ENCODE measurements at regions not wholly inside any gene's neighbourhood (a gene's known extent, or its start where the extent isn't known, plus 50 kb on each side); places are given as distances from the start of the nearest gene placed in this dataset.

GRCh38 chr15:72933976-72934375 lies 118.3 kb upstream of the NEO1 start:
- no TSS peak for BruUV-seq (replicated peaks)
- POLR2A ChIA-PET = no interaction called here
- Histone ChIP-seq H3K27me3 (replicated peaks; ENCODE audit: control insufficient read depth, insufficient read depth, low read length) (no peaks in the 10 kb centered on the region), H3K36me3 (ENCODE audit: control insufficient read depth, insufficient read depth, low read length) (no peaks in the 10 kb centered on the region), H3K9me3 (no peaks in the 10 kb centered on the region), H3K4me1 (no peaks in the 10 kb centered on the region), H3K4me3 (ENCODE audit: low read depth, low read length) (no peak overlapping the region)
- no peaks in the 10 kb centered on the region for H3K36me3 Mint-ChIP-seq (ENCODE audit: insufficient read depth, unreplicated experiment)
- CTCF ChIA-PET = no interaction called here
- no peak for DNase-seq
- peaks cover 29% of the 10 kb centered on the region for H3K27me3 Mint-ChIP-seq (ENCODE audit: insufficient read depth, unreplicated experiment)
- no peak overlapping the region for H3K4me3 Mint-ChIP-seq (ENCODE audit: unreplicated experiment)
- intact Hi-C loops (cut with micrococcal nuclease; ENCODE audit: unreplicated experiment) = no loop called here
- H3K27ac Mint-ChIP-seq (ENCODE audit: unreplicated experiment) = no peak overlapping the region
- H3K4me1 Mint-ChIP-seq (ENCODE audit: low read depth, unreplicated experiment) = no peaks in the 10 kb centered on the region
- no peak for TF ChIP-seq CTCF (IDR thresholded peaks at IDR 0.05; ENCODE audit: insufficient read depth in 1 of 2, low read depth in 1 of 2, low read length in 1 of 2, severe bottlenecking in 1 of 2, unreplicated experiment in 1 of 2)
- H3K9me3 Mint-ChIP-seq (ENCODE audit: unreplicated experiment) = no peaks in the 10 kb centered on the region

GRCh38 chr15:72932472-72932871 lies 119.8 kb upstream of the NEO1 start:
- Mint-ChIP-seq H3K4me3 (ENCODE audit: unreplicated experiment) (no peak overlapping the region), H3K36me3 (ENCODE audit: insufficient read depth, unreplicated experiment) (no peaks in the 10 kb centered on the region), H3K4me1 (ENCODE audit: low read depth, unreplicated experiment) (no peaks in the 10 kb centered on the region), H3K27me3 (ENCODE audit: insufficient read depth, unreplicated experiment) (peaks cover 29% of the 10 kb centered on the region), H3K9me3 (ENCODE audit: unreplicated experiment) (no peaks in the 10 kb centered on the region), H3K27ac (ENCODE audit: unreplicated experiment) (no peak overlapping the region)
- CTCF ChIA-PET = no interaction called here
- no peak for TF ChIP-seq CTCF (IDR thresholded peaks at IDR 0.05; ENCODE audit: insufficient read depth in 1 of 2, low read depth in 1 of 2, low read length in 1 of 2, severe bottlenecking in 1 of 2, unreplicated experiment in 1 of 2)
- Histone ChIP-seq H3K27me3 (replicated peaks; ENCODE audit: control insufficient read depth, insufficient read depth, low read length) (no peaks in the 10 kb centered on the region), H3K36me3 (ENCODE audit: control insufficient read depth, insufficient read depth, low read length) (no peaks in the 10 kb centered on the region), H3K4me1 (no peaks in the 10 kb centered on the region), H3K9me3 (no peaks in the 10 kb centered on the region), H3K4me3 (ENCODE audit: low read depth, low read length) (no peak overlapping the region)
- intact Hi-C loops (cut with micrococcal nuclease; ENCODE audit: unreplicated experiment) = no loop called here
- BruUV-seq (replicated peaks) = no TSS peak
- POLR2A ChIA-PET = no interaction called here
- no peak for DNase-seq

- Mint-ChIP-seq H3K9me3 (ENCODE audit: unreplicated experiment) (no peaks in the 10 kb centered on the region), H3K4me1 (ENCODE audit: low read depth, unreplicated experiment) (no peaks in the 10 kb centered on the region), H3K27ac (ENCODE audit: unreplicated experiment) (no peak overlapping the region), H3K36me3 (ENCODE audit: insufficient read depth, unreplicated experiment) (no peaks in the 10 kb centered on the region), H3K4me3 (ENCODE audit: unreplicated experiment) (no peak overlapping the region), H3K27me3 (ENCODE audit: insufficient read depth, unreplicated experiment) (peaks cover 23% of the 10 kb centered on the region)
- H3K27me3 ChIP-seq (replicated peaks; ENCODE audit: control insufficient read depth, insufficient read depth, low read length) = no peaks in the 10 kb centered on the region
- H3K4me3 ChIP-seq (ENCODE audit: low read depth, low read length) = no peak overlapping the region
- no TSS peak for BruUV-seq (replicated peaks)
- no peak for DNase-seq
- CTCF ChIA-PET = no interaction called here
- no peaks in the 10 kb centered on the region for H3K9me3 ChIP-seq
- TF ChIP-seq CTCF (IDR thresholded peaks at IDR 0.05; ENCODE audit: insufficient read depth in 1 of 2, low read depth in 1 of 2, low read length in 1 of 2, severe bottlenecking in 1 of 2, unreplicated experiment in 1 of 2) = no peak
- intact Hi-C loops (cut with micrococcal nuclease; ENCODE audit: unreplicated experiment) = no loop called here
- POLR2A ChIA-PET = no interaction called here
- no peaks in the 10 kb centered on the region for H3K4me1 ChIP-seq
- no peaks in the 10 kb centered on the region for H3K36me3 ChIP-seq (ENCODE audit: control insufficient read depth, insufficient read depth, low read length)
These were observed 124.8 kb upstream of the NEO1 start for GRCh38 chr15:72927451-72927850.

Measured in Caco-2 (cell line).